NAMALWA (cell line): ENCODE measurements at regions not wholly inside any gene's neighbourhood (a gene's known extent, or its start where the extent isn't known, plus 50 kb on each side); places are given as distances from the start of the nearest gene placed in this dataset.
A peak's percentile ranks its signal among the peaks of the same experiment; 100 is the strongest.

Experiments
- DNase-seq: peaks from one replicate; pipeline ENCODE4 v3.0.0-alpha.2; 2015; ENCODE audit warnings: low spot score

GRCh38 chr1:79431340-79431739 lies 424.8 kb upstream of the ADGRL4 start:
- no peak for DNase-seq

GRCh38 chr1:79430437-79430836 lies 423.9 kb upstream of the ADGRL4 start:
- DNase-seq: no peak

GRCh38 chr1:79422726-79423125 lies 416.2 kb upstream of the ADGRL4 start:
- DNase-seq: no peak

DNA sequence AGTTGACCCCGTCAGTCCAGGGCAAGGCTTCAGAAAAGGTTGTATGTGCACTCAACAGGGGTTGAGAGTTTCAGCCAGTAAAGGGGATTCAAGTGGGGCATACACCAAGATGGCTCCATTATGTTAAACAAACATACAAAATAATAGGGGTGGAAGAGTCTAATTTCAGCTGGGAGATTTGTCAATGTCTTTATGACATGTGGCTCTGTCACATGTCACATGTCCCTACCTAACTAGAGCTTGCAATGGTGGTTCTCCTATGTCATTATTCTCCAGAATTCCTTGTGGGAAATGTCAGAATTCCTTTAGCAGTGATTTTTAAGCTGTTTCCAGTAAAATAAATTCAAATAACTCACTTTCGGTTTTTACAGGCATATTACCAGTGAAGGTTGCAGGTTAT lies 392.0 kb upstream of the ADGRL4 start:
- no peak for DNase-seq

- no peak for DNase-seq
Measured at GRCh38 chr1:79396901-79397300, 390.4 kb upstream of the ADGRL4 start.

- no peak for DNase-seq
Measured at GRCh38 chr1:79388694-79389361, 382.3 kb upstream of the ADGRL4 start.

DNA sequence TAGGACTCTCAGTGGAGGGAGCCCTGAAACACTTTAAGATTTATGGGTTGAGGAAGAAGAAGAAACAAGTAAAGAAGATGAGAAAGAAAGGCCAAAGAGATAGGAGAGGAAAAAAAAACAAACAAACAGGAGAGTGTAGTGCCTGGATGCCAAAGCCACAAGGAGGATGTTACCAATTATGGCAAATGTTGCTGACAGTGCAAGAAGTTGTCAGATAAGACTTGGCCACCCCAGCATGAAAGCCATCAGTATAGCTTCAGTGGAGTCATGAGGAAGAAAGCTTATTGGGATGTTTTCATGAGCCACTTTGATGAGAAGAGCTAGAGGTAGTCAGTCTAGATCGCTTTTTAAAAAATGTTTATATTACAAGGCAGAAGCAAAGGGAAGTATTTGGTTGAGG lies 380.2 kb upstream of the ADGRL4 start:
- DNase-seq: no peak

- DNase-seq: no peak
Measured at GRCh38 chr1:79380078-79380477, 373.5 kb upstream of the ADGRL4 start.

- no peak for DNase-seq
Measured at GRCh38 chr1:79376106-79376505, 369.6 kb upstream of the ADGRL4 start.

GRCh38 chr1:79375352-79375751 lies 368.8 kb upstream of the ADGRL4 start:
- DNase-seq: no peak

GRCh38 chr1:79374397-79374796 lies 367.9 kb upstream of the ADGRL4 start:
- DNase-seq: no peak

- no peak for DNase-seq
Measured at GRCh38 chr1:79373481-79374125, 367.1 kb upstream of the ADGRL4 start.

DNA sequence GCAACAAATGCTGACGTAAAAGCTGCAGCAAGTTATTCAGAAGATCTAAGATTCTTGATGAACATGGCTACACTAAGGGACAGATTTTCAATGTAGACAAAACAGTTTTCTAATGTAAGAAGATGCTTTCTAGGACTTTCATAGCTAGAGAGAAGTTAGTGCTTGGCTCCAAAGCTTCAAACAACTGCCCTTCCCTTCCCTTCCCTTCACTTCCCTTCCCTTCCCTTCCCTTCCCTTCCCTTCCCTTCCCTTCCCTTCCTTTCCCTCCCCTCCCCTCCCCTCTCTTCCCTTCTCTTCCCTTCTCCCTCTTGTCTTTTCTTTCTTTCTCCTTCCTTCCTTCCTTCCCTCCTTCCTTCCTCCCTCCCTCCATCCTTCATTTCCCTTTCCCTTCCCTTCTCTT lies 365.3 kb upstream of the ADGRL4 start:
- DNase-seq: no peak

DNA sequence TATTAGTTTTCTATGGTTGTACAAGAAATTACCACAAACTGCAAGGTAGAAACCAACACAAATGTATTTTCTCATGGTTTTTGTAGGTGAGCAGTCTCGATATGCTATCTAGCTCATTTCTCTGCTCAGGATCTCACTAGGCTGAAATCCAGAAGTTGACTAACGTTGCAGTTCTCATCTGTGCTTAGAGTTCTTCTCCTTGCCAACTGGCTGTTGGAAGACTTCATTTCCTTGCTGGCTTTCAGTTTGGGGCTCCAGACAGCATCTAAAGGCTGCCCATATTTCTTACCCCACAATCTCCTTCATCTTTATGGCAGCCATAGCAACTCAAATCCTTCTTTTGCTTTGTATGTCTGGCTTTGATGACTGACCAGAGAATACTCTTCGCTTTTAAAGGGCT lies 362.6 kb upstream of the ADGRL4 start:
- DNase-seq: no peak

GRCh38 chr1:79364896-79365295 lies 358.4 kb upstream of the ADGRL4 start:
- no peak for DNase-seq

GRCh38 chr1:79363430-79363829 lies 356.9 kb upstream of the ADGRL4 start:
- DNase-seq: no peak

GRCh38 chr1:79362470-79362869 lies 355.9 kb upstream of the ADGRL4 start:
- no peak for DNase-seq

DNA sequence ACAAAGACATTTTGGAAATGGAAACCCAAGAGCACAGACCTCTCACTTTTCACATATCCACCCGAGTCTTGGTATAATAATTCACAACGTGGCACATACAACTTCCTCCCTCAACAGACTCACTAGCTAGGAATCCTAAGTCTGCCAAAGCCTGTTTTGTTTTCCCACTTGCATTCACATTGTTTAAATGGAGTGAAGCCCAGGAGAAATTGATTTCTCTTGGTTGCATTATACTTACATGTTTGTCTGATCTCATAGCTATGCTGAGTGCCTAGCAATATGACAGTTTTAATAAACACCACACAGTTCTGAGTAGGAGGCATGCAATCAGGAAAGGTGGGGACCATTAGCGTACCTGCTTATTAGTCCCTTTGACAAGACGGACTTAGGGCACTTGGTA lies 348.6 kb upstream of the ADGRL4 start:
- no peak for DNase-seq

DNA sequence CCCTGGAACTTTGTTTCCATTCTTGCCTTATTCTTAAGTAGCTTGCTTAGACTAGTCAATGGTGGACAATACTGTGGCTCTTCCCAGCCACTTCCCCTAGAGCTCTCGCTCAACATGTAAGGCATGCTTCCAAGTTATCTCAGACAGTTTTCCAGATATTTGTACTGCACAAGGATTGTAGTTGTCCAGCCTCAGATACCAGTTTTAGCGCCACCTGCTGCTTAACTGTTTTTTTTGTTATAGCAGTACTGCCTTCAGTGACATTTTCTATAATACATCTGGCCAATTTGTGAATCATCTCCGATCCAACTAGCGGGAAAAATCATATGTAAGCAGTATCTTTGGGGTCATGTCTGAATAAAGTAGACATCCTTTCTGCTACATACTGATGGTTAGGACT lies 346.7 kb upstream of the ADGRL4 start:
- peak; percentile 42 for DNase-seq

DNA sequence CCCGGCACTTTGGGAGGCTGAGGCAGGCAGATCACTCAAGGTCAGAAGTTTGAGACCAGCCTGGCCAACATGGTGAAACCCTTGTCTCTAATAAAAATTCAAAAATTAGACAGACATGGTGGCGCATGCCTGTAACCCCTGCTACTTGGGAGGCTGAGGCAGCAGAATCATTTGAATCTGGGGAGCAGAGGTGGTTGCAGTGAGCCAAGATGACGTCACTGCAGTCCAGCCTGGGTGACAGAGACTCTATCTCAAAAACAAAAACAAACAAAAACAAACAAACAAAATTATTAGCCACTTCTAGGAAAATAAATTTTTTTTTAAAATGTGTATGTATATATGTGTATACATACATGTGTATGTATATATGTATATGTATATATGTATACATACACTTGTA lies 320.3 kb upstream of the ADGRL4 start:
- no peak for DNase-seq

DNA sequence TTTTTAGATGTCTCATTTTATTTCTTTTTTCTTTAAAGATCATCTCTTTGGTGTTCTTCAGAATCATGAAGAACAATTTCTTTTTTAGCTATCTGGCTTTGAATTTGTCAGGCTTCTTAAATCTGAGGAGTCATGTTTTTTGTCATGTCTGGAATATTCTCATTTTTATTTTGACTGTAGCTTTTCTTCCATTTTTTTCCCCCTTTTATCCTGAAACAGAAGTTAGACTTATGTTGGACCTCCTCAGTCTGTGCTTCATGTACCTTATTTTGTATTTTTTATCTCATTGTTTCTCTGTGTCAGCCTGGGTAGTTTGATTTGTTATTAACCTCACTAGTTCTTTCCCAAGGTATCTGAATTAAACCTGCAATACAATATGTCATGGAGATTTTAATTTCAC lies 319.2 kb upstream of the ADGRL4 start:
- no peak for DNase-seq

DNA sequence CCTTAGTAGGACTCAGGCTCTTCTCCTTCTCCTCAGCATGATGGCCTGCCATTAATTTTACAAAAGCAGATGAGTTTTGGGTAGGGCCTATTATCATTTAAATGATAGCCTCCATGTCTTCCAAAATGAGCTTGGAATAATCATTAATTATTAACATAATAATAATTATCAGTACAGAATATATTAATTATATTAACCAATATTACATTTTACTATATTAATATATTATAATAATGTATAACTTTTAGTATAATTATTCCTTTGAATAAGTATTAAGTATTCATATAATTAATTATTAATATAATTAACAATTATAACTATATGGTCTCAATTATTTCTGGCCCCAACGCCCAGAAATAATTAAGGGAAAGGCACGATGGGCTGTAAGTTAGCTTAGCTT lies 318.6 kb upstream of the ADGRL4 start:
- no peak for DNase-seq

- no peak for DNase-seq
Measured at GRCh38 chr1:79323239-79324025, 316.9 kb upstream of the ADGRL4 start.
